HFFc6 (cell line): ENCODE measurements at regions not wholly inside any gene's neighbourhood (a gene's known extent, or its start where the extent isn't known, plus 50 kb on each side); places are given as distances from the start of the nearest gene placed in this dataset.

Source experiments
- DNase-seq: peaks from one replicate; pipeline ENCODE4 v3.0.0-alpha.2; 2018
- H3K27ac Mint-ChIP-seq: 2 replicates; pipeline ENCODE4 v1.8.0; 2020; ENCODE audit warnings: mild to moderate bottlenecking, mixed read lengths
- H3K27me3 Mint-ChIP-seq: 2 replicates; pipeline ENCODE4 v1.8.0; 2021; ENCODE audit warnings: mild to moderate bottlenecking, moderate library complexity, mixed read lengths; ENCODE audit not compliant: insufficient read depth
- H3K36me3 Mint-ChIP-seq: 2 replicates; pipeline ENCODE4 v1.8.0; 2021; ENCODE audit warnings: low read depth, mixed read lengths
- H3K4me1 Mint-ChIP-seq: 2 replicates; pipeline ENCODE4 v1.8.0; 2020; ENCODE audit warnings: low read depth, mixed read lengths
- H3K4me3 Mint-ChIP-seq: 2 replicates; pipeline ENCODE4 v1.8.0; 2020; ENCODE audit warnings: mild to moderate bottlenecking, moderate library complexity, mixed read lengths
- H3K9me3 Mint-ChIP-seq: 2 replicates; pipeline ENCODE4 v1.8.0; 2020; ENCODE audit warnings: mild to moderate bottlenecking, mixed read lengths
- CTCF ChIP-seq: fragments of 200-600 bp; sonication (generic); IDR thresholded peaks from 2 replicates; pipeline ENCODE4 v1.5.0; 2021; ENCODE audit warnings: antibody characterized with exemption, mild to moderate bottlenecking

GRCh38 chr5:124383693-124384092 is 362.7 kb downstream of the ZNF608 start:
- no peak for DNase-seq
- TF ChIP-seq CTCF: no peak
- no peaks in the 10 kb centered on the region for H3K4me1 Mint-ChIP-seq
- peaks cover 10% of the 10 kb centered on the region for H3K36me3 Mint-ChIP-seq
- no peak overlapping the region for H3K27ac Mint-ChIP-seq
- no peaks in the 10 kb centered on the region for H3K27me3 Mint-ChIP-seq
- no peak overlapping the region for H3K4me3 Mint-ChIP-seq
- H3K9me3 Mint-ChIP-seq: peaks cover 49% of the 10 kb centered on the region

- no peak overlapping the region for H3K4me3 Mint-ChIP-seq
- H3K27ac Mint-ChIP-seq: no peak overlapping the region
- H3K27me3 Mint-ChIP-seq: no peaks in the 10 kb centered on the region; the same call in 1 of the 2 replicates
- no peak for TF ChIP-seq CTCF
- H3K9me3 Mint-ChIP-seq: peaks cover 10% of the 10 kb centered on the region
- DNase-seq: no peak
- H3K36me3 Mint-ChIP-seq: no peaks in the 10 kb centered on the region
- no peaks in the 10 kb centered on the region for H3K4me1 Mint-ChIP-seq
Measured at GRCh38 chr5:124377386-124377785, 369.1 kb downstream of the ZNF608 start.

- H3K36me3 Mint-ChIP-seq: no peaks in the 10 kb centered on the region
- no peaks in the 10 kb centered on the region; the same call in 1 of the 2 replicates for H3K27me3 Mint-ChIP-seq
- H3K9me3 Mint-ChIP-seq: 0 out of 2 replicates have a peak, but pooled peaks cover 8% of the 10 kb centered on the region
- no peak overlapping the region for H3K4me3 Mint-ChIP-seq
- H3K27ac Mint-ChIP-seq: no peak overlapping the region
- TF ChIP-seq CTCF: no peak
- H3K4me1 Mint-ChIP-seq: no peaks in the 10 kb centered on the region
- DNase-seq: no peak
Measured at GRCh38 chr5:124373883-124374282, 372.6 kb downstream of the ZNF608 start.

GRCh38 chr5:124372457-124372856 is 374.0 kb downstream of the ZNF608 start:
- no peak overlapping the region for H3K4me3 Mint-ChIP-seq
- H3K27ac Mint-ChIP-seq: no peak overlapping the region
- no peaks in the 10 kb centered on the region for H3K36me3 Mint-ChIP-seq
- no peak for TF ChIP-seq CTCF
- no peak for DNase-seq
- H3K27me3 Mint-ChIP-seq: no peaks in the 10 kb centered on the region; the same call in 1 of the 2 replicates
- no peaks in the 10 kb centered on the region for H3K4me1 Mint-ChIP-seq
- H3K9me3 Mint-ChIP-seq: 0 out of 2 replicates have a peak, but pooled peaks cover 10% of the 10 kb centered on the region

GRCh38 chr5:124371111-124371706 is 375.2 kb downstream of the ZNF608 start:
- Mint-ChIP-seq H3K27me3 (no peaks in the 10 kb centered on the region; the same call in 1 of the 2 replicates), H3K4me3 (no peak overlapping the region), H3K36me3 (no peaks in the 10 kb centered on the region), H3K4me1 (no peaks in the 10 kb centered on the region), H3K9me3 (0 out of 2 replicates have a peak, but pooled peaks cover 10% of the 10 kb centered on the region), H3K27ac (no peak overlapping the region)
- TF ChIP-seq CTCF: no peak
- DNase-seq: no peak
